CD4-positive, alpha-beta memory T cell (primary cell): ENCODE measurements at regions not wholly inside any gene's neighbourhood (a gene's known extent, or its start where the extent isn't known, plus 50 kb on each side); places are given as distances from the start of the nearest gene placed in this dataset. TPM values are rescaled to one million over a fixed set of nuclear protein-coding genes. Genes with fewer than 3 reads are reported as not detected.

ENCODE experiments used
- CTCF ChIA-PET: fragments of 350-600 bp; sonication (Branson Sonifier 250); formaldehyde crosslinking; loops from one replicate; lab custom pipeline; 2021; ENCODE audit warnings: inconsistent platforms; ENCODE audit not compliant: partially characterized antibody; lab: Charles Lee
- POLR2A ChIA-PET: fragments of 350-600 bp; sonication (Branson Sonifier 250); formaldehyde crosslinking; loops from one replicate; lab custom pipeline; 2021; ENCODE audit not compliant: partially characterized antibody; lab: Charles Lee
- DNase-seq, 5 donors: peaks; one replicate each; pipeline versions ENCODE4 v3.0.0 to v3.0.0-alpha.2; 2020 to 2022; ENCODE audit warnings: mixed read lengths in 1 of 5
- H3K27ac ChIP-seq: one replicate; pipeline ENCODE4 v1.7.0; 2013; ENCODE audit warnings: low read depth, low read length
- H3K27me3 ChIP-seq: 2 replicates; pipeline ENCODE4 v1.7.0; 2013; ENCODE audit warnings: mild to moderate bottlenecking, low read length, moderate library complexity; ENCODE audit not compliant: insufficient read depth
- H3K36me3 ChIP-seq: 2 replicates; pipeline ENCODE4 v1.7.0; 2013; ENCODE audit warnings: mild to moderate bottlenecking, low read length, moderate library complexity; ENCODE audit not compliant: insufficient read depth
- H3K4me1 ChIP-seq: 2 replicates; pipeline ENCODE4 v1.7.0; 2013; ENCODE audit warnings: mild to moderate bottlenecking, low read length, moderate library complexity; ENCODE audit not compliant: insufficient read depth
- H3K4me3 ChIP-seq, 2 donors: one replicate each; pipeline ENCODE4 v1.7.0; 2013; ENCODE audit warnings: low read length in 2 of 2, mild to moderate bottlenecking in 1 of 2
- H3K9me3 ChIP-seq, 2 donors: one replicate each; pipeline ENCODE4 v1.7.0; 2013; ENCODE audit warnings: low read length in 2 of 2, control low read depth in 1 of 2; ENCODE audit not compliant: control insufficient read depth in 1 of 2
- H3K27ac Mint-ChIP-seq, 7 donors: one replicate each; pipeline ENCODE4 v1.8.0; 2020 to 2021; ENCODE audit warnings: mixed read lengths in 7 of 7, mild to moderate bottlenecking in 6 of 7, inconsistent platforms in 3 of 7, moderate library complexity in 3 of 7
- H3K27me3 Mint-ChIP-seq, 2 donors: one replicate each; pipeline ENCODE4 v1.8.0; 2020 to 2021; ENCODE audit warnings: mixed read lengths in 2 of 2
- H3K36me3 Mint-ChIP-seq, 2 donors: one replicate each; pipeline ENCODE4 v1.8.0; 2020 to 2021; ENCODE audit warnings: mixed read lengths in 2 of 2, inconsistent platforms in 1 of 2, mild to moderate bottlenecking in 1 of 2
- H3K4me1 Mint-ChIP-seq, 4 donors: one replicate each; pipeline ENCODE4 v1.8.0; 2020 to 2021; ENCODE audit warnings: mixed read lengths in 4 of 4, mild to moderate bottlenecking in 1 of 4
- H3K4me3 Mint-ChIP-seq, 8 donors: one replicate each; pipeline ENCODE4 v1.8.0; 2020 to 2021; ENCODE audit warnings: mixed read lengths in 8 of 8, mild to moderate bottlenecking in 7 of 8, moderate library complexity in 6 of 8, inconsistent platforms in 3 of 8
- H3K9me3 Mint-ChIP-seq, 8 donors: one replicate each; pipeline ENCODE4 v1.8.0; 2020 to 2021; ENCODE audit warnings: mixed read lengths in 8 of 8, mild to moderate bottlenecking in 5 of 8, inconsistent platforms in 3 of 8, moderate library complexity in 1 of 8
- intact Hi-C: fragments of 100-400 bp; cut with micrococcal nuclease; formaldehyde crosslinking; loops from one replicate; pipeline ENCODE4 v1.15.1; 2023
- microRNA-seq: library from miRNA; unstranded; fragments of <30 nt; microRNA quantifications from one replicate; pipeline ENCODE4 v1.2.0, GENCODE V29; 2021; ENCODE audit warnings: borderline replicate concordance, borderline number of aligned reads, borderline microRNAs expressed, mixed read lengths

GRCh38 chr12:112741106-112741505, 50.4 kb upstream of the RPH3A start:
- no peak overlapping the region for H3K4me3 Mint-ChIP-seq
- ChIA-PET CTCF (no interaction called here), POLR2A (no interaction called here)
- H3K36me3 ChIP-seq: no peaks in the 10 kb centered on the region
- no peak overlapping the region for H3K27ac Mint-ChIP-seq
- H3K36me3 Mint-ChIP-seq: no peaks in the 10 kb centered on the region
- H3K27me3 Mint-ChIP-seq: peaks cover 14 to 16% of the 10 kb centered on the region in 2 donors
- no peak overlapping the region for H3K27ac ChIP-seq
- H3K4me3 ChIP-seq: no peak overlapping the region
- no peaks in the 10 kb centered on the region for H3K27me3 ChIP-seq
- peaks cover 5% of the 10 kb centered on the region for H3K4me1 ChIP-seq
- intact Hi-C loops: no loop called here
- peaks cover 0 to 2% (median 0%) of the 10 kb centered on the region in 8 donors for H3K9me3 Mint-ChIP-seq
- no peaks in the 10 kb centered on the region for H3K9me3 ChIP-seq
- peaks cover 1 to 12% (median 3%) of the 10 kb centered on the region in 4 donors for H3K4me1 Mint-ChIP-seq
- DNase-seq: no peak

Small RNA genes lying in the stretch of these regions (microRNA-seq; reads per million reads assigned to microRNA genes)
- gene MIR1302-1: not detected
